ENCODE measurements at regions not wholly inside any gene's neighbourhood (a gene's known extent, or its start where the extent isn't known, plus 50 kb on each side); places are given as distances from the start of the nearest gene placed in this dataset.
"Not testable (repeated sequence)": the region's sequence is repeated elsewhere in the genome, so short reads cannot be mapped to it uniquely, and the experiment has no call there.

DNA sequence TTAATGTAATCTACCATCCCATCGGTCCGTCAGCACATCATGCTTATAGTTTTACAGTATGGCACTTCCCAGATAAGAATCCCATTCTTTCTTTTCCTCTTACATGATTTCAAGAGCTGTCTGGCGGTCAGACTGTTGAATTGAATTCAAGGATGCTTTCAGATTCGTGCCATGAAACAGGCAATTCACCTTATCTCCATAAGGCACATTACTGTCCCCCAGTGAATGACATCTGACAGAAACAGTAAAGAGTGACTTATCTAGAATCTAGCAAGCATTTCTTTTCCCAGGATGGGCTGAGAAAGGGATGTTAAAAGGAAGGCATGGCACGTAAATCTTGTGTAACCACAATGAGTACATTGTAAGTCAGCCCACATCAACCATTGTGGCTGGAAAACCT is 61.1 kb upstream of the SEM1 start:
- no peak for DNase-seq

DNA sequence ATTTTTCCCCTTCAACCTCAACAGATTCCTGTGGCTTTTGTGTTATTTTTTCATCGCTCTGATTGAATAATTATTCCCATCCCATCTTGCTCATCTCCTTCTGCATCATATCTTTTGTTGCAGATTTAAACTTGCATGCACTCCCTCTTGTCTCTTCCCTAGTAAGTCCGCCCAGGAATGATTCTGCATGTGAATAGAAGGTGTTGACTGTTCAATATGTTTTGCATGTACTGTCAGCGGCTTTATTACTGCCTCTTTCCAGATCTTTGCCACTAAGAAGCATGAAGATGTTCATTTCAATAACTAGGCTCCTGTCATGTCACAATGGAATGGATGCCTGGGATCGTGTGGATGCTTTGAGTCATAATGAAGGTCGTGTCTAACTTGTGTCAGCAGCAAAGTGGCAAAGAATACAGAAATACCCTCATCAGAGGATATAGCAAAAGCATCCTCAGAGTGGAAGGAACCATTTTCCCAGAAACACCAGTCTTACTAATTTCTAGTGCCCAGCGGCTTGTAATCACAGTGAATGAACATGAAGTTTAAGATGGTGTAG is 62.6 kb upstream of the SEM1 start:
- no peak for DNase-seq

DNA sequence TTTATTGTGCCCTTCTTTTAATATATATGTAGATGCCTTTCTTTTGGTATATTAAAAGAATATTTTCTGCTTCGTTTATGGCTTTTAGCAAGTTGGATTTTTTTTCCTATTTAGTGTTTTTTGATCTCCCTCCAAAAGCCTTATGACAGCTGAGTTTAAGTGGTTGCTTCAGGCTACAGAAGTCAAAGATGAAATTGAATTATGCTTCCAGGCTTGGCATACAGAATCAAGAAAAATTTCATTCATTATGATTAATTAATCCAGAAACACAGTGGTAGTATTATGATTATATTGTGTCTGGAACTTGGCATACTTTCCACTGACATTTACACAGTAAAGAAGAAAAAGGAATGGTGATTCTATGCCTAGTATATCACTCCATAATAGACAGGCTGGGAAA is 63.8 kb upstream of the SEM1 start:
- DNase-seq, result no peak

DNA sequence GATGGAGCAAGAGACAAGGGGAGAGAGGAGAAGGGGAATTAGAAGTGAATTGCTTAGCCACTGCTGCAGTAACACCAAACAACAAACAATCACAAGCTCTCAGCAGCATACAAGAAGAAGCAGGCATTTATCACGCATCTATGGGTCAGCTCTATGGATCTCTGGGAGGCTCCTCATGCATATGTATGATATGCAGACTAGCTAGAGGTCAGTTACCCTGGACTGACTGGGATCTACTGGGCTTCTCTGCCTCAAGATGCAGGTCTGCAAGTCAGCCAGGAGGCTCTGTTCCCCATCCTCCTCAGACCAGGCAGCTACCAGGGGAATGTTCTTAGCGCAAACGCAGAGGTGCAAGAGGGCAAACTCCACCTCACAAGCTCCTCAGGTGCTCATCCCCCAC is 64.7 kb upstream of the SEM1 start:
- no peak for DNase-seq

DNA sequence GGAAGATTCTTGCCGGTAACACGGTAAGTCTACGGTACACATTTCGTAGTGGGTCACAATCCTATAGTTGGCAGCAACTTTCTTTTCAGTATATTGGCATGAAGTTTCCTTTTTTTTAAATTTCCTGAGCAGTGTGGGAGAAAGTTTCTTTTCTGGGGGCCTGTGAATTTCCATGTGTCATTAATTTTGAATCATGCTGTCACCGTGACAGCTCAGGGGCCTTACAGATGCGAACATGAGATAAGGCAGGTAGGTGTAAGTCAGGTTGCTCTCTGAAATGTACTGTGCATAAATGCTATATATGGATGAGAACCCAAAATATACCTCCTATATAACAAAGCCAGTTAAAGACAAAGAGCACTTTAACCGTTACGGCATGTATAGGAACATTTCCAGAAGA is 65.4 kb upstream of the SEM1 start:
- DNase-seq, result no peak

DNA sequence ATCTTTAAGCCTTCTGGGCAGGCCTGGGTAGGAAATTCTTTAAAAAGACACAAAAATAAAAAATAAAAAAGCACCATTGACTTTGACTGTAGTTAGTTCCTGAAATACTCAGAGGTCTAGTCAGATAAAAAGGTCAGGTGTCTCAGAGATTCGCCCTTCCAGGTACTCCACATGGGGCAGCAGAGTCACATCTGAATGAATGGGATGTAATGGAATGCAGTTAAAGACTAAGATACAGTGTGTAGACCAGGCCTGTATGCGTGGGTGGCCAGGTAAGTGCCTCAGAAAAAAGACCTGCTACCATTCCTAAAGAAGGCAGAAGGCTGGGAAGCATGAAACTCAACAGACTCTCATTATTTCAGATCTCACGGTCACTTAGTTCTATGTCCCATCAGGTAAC is 68.6 kb upstream of the SEM1 start:
- no peak for DNase-seq

DNA sequence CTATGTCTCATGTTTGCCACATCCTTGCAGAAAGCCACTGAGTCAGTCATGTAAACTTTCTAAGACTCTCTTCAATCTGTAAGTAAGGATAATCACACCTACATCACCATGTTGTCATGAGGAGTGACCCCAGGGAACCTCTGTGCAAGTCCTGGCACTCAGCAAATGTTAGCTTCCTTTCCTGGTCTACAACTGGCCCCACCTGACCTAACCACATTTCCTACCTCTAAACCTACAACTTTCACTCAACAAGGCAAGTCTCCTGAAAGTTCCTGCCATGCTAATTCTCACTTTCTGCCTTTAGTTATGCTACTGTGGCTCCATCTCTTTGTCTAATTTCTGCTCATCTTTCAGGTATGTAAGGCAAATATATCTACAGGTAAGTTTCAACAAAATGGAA is 72.3 kb upstream of the SEM1 start:
- DNase-seq, result no peak

DNA sequence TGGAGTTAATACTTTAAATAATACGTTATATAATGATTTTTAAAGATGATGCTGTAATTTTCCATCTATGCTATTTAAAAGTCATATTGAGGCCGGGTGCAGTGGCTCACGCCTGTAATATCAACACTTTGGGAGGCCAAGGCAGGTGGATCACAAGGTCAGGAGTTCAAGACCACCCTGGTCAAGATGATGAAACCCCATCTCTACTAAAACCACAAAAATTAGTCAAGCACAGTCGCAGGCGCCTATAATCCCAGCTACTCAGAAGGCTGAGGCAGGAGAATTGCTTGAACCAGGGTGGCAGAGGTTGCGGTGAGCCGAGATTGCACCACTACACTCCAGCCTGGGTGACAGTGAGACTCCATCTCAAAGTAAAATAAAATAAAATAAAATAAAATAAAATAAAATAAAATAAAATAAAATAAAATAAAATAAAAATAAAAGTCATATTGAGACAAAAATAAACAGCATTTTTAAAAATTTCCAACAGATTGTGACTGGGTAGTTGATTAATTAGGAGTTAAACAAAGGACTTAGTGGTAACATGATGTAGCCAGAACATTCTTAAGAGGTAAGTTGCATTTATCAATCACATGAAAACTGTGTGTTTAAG is 73.1 kb upstream of the SEM1 start:
- DNase-seq, result not testable (repeated sequence)

DNA sequence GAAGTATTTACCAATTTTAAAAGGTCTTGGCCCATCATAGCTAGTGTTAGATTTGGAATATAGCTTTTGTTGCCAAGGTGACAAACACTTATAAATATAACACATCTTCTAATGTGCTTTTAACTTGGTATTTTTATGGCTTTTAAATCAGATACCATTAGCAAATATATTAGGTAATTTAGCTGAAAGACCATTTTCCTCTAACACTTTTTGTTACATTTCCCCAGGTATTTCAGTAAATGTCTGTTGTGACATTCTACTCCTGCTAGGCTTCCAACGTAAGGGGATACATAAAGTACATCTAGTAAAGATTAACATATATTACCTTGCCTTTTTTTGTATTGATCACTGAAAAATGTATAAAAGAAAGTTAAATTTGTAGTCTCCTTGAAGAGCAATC is 75.0 kb upstream of the SEM1 start:
- DNase-seq, result no peak

DNA sequence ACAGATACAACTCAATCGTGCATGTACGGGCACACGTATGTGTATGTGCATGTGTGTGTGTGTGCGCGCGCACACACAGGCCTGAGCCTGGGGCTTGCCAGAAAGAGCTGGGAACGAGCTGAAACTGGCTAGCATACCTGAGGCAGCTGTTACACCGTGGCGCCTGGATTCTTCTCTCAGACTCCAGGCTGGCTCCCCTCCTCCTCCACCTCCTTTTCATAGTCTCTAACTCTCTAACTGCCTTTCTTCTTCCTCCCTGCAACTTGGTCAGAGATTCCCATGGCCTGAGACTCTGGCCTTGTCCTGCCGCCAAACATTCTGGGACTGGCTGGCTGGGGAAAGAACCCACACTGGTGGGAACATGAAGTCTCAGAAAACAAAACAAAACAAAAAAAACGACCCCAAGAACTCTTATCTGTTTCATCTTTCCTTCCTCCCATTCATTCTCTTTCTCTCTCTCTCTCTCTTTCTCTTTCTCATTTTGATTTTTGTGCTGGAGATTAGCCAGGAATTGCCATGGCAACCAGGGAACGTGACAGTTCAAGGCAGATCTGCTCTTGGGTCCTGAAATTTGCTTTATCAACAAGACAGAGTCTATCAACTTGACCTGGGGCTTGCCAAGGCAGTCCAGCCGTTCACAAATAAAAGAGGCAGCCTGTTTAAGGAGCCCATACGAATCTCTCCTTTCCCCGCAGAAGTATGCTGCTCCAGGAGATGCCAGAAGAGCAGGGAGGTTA is 76.8 kb upstream of the SEM1 start:
- DNase-seq, result no peak

DNA sequence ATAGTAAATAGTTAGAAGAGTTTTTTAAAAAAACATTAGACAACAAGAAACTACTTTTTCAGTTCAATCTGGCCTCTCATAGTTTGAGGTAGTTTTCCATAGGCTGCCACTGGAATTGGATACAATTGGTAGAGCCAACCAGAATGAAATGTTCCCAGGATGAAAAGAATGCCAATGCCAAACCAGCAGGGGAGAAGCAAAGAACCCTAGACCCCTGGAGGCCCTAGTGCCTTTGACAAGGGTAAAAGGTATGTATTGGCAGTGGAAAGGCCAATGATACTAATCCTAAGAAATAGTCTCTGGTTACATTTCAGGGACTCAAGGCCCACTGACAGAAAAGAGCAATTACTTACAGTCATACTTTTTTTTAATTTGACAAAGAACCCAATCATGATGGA is 77.4 kb upstream of the SEM1 start:
- DNase-seq, result no peak

DNA sequence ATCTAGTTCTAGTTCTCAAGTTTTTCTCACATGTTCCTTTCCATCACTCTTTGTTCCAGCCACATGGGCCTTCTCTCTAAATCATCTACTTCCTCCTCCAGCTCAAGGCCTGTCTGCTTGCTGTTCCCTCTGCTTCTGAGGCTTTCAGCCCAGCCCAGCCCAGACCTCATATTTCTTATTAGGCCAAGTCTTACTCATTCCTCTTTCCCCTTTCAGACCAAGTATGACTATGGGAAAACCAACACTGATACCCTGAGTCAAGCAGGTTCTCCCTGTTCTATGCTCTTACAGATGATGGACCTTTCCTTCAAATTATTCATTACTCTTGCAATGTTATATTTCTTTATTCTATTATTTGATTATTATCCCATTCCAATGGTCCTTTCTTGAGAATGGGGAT is 80.3 kb upstream of the SEM1 start:
- no peak for DNase-seq

DNA sequence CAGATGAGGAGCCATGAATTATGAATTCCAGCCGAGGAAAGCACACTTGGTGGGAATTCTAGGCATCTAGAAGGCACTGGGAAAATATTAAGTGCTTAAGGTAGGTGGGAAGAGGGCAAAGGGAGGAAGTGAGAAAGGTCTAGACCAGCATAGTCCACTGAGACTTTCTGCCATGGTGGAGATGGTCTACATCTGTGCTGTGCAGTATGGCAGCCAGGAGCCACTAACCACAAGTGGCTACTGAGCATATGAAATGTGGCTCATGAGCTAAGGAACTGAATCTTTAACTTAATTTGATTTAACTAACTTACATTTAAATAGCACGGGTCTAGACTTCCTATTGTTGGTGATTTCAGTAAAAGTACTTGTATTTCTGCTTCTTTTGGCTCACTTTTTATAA is 82.5 kb upstream of the SEM1 start:
- DNase-seq, result no peak

DNA sequence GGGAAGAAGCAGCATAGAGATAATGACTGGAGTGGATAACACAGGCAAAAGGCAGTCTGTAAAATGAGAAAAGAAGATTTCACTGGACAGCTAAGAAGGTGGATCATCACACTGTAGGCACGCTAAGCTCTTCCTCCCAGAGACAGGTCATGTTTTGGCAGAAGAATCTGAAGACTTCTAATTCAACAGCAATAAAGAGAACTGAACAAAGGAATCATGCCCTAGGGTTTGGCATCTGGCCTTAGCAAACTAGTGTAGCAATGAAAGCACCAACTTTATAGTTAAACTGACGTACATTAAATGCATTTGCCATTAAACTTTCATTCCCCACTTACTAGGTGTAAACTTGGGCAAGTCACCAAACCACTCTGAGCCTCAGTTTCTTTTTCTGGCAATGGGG is 84.4 kb upstream of the SEM1 start:
- no peak for DNase-seq

DNA sequence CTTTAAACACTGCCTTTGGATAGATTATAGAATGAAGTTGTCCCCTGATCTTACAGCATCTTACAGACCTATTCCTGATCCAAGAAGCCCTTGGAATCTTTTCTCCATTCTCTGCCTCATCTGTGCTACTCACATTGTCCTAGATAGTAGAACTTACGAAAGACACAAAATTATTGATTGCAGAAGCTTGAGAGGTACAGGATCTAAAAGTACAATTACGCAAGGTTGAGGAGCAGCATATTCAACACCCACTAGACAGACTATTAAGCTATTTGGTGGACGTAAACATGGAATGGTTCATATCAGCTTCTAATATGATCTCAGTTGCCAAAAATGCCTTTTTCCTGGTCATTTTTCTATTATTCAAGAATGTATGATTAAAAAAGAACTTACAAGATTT is 90.5 kb upstream of the SEM1 start:
- DNase-seq, result no peak

DNA sequence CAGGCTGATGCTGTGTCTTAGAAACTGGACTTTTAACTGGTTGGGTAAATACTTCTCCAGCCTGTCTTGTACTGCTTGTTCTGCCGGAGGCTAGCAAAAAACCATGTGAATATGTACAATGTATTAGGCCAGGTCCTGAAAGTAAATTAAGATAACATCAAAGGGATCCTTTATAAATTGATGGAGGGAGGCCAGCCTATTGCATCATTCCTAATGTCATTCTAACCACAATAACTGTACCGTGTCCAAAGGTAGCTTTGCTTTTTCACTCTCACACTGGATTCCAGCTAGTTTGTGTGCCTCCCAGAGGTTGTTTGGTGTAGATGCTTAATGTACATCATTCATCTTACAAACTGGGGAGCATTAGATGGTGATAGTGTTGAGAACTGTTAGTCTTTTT is 91.2 kb upstream of the SEM1 start:
- DNase-seq, result no peak

DNA sequence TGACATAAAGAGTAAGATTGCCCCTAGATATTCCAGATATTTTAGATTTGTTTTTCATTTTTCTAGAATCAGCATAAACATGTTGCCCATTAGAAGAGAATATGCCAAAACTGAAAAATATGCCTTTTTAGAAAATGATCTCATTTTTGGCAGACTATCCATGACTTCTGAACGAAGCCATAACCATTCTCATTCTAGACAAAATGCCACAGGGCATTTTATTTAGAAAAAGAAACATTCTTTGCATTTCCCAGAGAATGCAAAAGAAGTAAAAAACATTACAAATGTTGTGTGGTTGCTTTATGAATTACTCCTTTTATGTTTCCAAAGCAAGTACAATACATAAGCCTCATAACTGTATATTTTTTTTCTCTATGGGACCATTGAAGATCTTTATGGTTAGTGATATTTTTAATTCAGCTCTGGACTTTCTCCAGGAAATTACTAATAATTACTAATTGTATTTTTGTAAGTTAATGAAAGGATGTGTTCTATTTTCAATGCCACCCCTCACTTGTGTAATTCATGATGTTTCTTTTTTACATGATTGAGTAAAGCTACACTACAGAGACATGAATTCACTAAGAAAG is 109.6 kb upstream of the SEM1 start:
- DNase-seq, result no peak

DNA sequence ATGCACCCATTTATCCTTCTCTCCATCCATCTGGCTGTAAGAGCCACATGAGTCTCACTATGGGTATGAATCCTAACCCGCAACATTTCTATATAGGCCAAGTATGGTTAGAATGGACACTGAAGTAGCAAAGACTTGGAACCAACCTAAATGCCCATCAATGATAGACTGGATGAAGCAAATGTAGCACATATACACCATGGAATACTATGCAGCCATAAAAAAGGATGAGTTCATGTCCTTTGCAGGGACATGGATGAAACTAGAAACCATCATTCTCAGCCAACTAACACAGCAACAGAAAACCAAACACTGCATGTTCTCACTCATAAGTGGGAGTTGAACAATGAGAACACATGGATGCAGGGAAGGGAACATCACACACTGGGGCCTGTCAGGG is 111.5 kb upstream of the SEM1 start:
- not testable (repeated sequence) for DNase-seq

DNA sequence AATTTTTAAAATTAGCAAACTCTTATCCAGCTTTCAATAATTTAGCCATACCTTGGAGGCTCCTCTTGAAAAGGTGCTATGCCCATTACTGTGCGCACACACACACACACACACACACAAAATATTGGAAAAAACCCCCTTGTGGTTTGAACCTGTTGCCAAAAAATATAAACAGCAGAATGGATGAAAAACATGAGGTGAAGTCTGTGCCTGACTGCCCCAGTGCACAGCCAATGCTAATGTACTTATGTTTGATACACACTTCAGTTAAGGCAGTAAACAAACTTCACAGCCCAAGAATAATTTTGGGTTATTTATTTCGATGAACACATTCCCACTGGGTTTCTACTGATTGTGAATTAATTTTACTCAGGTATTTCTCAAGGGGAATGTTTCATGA is 113.2 kb upstream of the SEM1 start:
- DNase-seq, result no peak

DNA sequence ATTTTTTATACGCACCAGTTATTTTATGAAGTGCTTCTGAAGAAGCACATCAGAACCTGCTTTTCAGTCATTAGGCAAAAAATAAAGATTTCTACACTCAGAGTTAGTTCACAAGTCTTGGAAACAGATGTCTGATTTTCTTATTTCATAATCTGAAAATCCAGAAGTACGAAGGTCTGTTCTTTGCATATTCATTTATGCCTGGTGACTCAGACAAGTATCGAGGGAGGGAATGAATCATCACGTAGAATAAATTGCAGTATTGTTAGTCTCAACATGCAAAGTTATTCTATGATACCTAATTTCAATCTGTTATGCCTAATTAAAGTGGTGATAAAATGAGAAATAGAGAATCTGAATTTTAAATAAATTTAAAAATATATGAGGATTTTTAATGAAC is 113.6 kb upstream of the SEM1 start:
- DNase-seq, result no peak

DNA sequence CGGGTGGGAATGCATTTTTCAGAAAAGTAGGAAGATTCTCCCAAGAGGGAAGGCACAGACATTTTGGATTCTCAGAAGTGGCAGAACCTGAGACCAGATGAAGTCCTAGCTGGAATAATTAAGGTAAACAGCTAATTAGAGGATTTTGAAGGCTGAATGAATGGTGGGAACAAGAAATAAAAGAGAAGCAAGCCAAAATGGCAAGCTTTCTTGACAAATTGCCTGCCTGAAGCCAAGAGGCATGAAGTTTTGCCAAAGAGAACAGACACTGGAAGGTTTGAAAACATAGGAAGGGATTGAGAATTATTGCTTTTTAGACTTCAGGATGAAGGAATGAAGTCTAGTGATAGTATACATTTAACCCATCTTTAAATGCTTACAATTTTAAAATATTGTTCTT is 115.0 kb upstream of the SEM1 start:
- DNase-seq, result no peak

DNA sequence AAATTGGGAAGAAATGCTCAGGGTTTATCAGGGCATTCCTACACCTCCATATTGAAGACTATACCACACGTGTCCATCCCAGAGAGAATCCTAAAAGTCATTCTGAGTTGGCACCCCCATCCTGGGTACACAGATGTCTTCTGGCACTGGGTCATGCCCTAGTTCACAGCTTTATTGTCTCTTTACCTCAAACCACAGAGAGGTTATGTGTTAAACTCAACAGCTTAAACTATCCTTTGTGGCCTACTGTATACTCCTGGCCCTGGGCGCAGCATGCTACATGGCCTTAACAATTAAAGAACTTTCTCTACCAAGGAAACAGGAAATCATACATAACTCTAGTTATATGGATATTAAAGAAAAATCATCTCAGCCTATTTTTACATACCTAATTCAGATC is 115.6 kb upstream of the SEM1 start:
- DNase-seq, result no peak

DNA sequence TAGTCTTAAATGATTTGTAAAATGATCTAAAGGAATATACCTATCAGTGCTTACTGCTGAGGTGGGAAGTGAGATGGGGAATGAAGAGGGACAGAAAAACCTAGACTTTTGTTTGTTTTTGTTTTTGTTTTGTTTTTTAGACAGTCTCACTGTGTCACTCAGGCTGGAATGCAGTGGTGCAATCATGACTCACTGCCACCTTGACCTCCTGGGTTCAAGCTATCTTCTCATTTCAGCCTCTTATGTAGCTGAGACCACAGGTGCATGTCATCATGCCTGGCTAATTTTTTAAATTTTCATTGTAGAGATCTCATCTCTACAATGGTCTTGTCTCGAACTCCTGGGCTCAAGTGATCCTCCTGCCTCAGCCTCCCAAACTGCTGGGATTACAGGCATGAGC is 116.4 kb upstream of the SEM1 start:
- DNase-seq, result no peak

DNA sequence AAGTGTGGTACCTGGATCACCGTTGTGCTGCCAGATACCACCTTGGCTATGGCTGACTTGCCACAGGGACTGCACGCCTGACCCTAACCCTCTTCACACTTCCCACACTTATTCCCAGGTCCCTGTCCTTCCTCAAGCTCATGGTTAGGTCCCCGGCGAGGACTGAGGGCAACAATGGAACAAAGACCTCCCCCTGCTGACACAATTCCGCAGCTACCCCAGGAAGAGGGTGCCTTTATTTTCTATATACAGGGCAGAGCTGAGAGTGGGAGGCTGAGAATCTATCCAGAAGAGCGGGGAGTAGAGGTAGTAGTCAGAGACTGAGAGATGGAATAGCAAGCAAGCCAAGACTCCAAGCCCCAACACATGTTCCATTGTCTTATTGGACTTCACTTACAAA is 118.1 kb upstream of the SEM1 start:
- DNase-seq, result no peak

DNA sequence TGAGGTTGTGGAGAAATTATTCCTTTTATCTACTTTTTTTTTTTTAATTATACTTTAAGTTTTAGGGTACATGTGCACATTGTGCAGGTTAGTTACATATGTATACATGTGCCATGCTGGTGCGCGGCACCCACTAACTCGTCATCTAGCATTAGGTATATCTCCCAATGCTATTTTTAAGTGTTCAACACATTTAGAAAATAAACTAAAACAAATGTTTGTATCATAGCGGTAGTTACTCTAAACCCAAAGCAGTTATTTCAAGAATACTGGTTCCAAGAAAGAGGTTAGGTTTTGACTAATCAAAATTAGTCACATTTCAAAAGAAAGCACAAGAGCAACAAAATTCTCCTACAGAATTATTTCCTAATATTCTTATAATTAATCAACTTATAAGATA is 119.5 kb upstream of the SEM1 start:
- DNase-seq, result not testable (repeated sequence)
